ENCODE measurements at regions not wholly inside any gene's neighbourhood (a gene's known extent, or its start where the extent isn't known, plus 50 kb on each side); places are given as distances from the start of the nearest gene placed in this dataset.

- Histone ChIP-seq H3K4me2 (ENCODE audit: low read depth, low read length) (no peak overlapping the region), H3K4me3 (ENCODE audit: insufficient read depth, low read depth, low read length) (no peak overlapping the region), H2AK9ac (replicated peaks; ENCODE audit: low read depth, low read length, poor library complexity) (no peak overlapping the region), H2AFZ (replicated peaks; ENCODE audit: low read length, poor library complexity) (no peak overlapping the region), H4K20me1 (ENCODE audit: insufficient read depth, low read length) (no peaks in the 10 kb centered on the region), H3K23ac (ENCODE audit: low read depth, low read length) (no peak overlapping the region), H3K56ac (ENCODE audit: extremely low read depth, insufficient read depth, low read length) (no peak overlapping the region), H3K9ac (ENCODE audit: low read depth, low read length) (no peak overlapping the region), H3K36me3 (ENCODE audit: control insufficient read depth, insufficient read depth, low read length) (no peaks in the 10 kb centered on the region), H2BK120ac (ENCODE audit: low read depth, low read length) (no peak overlapping the region), H2BK20ac (ENCODE audit: low read depth, low read length) (no peak overlapping the region), H3K79me1 (ENCODE audit: low read depth in 1 of 2, low read length in 2 of 2) (no peaks in the 10 kb centered on the region), H2BK5ac (ENCODE audit: low read depth, low read length, poor library complexity, severe bottlenecking) (no peak overlapping the region), H2AK5ac (ENCODE audit: low read depth, low read length) (no peak overlapping the region), H3K14ac (replicated peaks; ENCODE audit: low read depth, low read length) (no peak overlapping the region), H4K91ac (ENCODE audit: insufficient read depth, low read depth, low read length) (no peak overlapping the region), H3K9me3 (ENCODE audit: control insufficient read depth, insufficient read depth, low read length) (no peaks in the 10 kb centered on the region), H3K9me1 (ENCODE audit: insufficient read depth, low read length) (no peaks in the 10 kb centered on the region), H3K27me3 (ENCODE audit: control insufficient read depth, insufficient read depth, low read length) (no peaks in the 10 kb centered on the region), H4K5ac (ENCODE audit: low read depth, low read length) (no peak overlapping the region), H4K8ac (ENCODE audit: low read depth in 2 of 2, low read length in 2 of 2) (no peak overlapping the region), H2BK15ac (ENCODE audit: low read depth, low read length) (no peak overlapping the region), H3K4ac (ENCODE audit: low read depth, low read length) (no peak overlapping the region), H3K27ac (ENCODE audit: insufficient read depth, low read length) (no peak overlapping the region), H3K18ac (ENCODE audit: low read depth, low read length) (no peak overlapping the region), H3K4me1 (ENCODE audit: control insufficient read depth, insufficient read depth, low read length) (no peaks in the 10 kb centered on the region)
- TF ChIP-seq NFE2L2 (IDR thresholded peaks at IDR 0.05; ENCODE audit: low read depth, low read length) (no peak), RFX5 (IDR thresholded peaks at IDR 0.05; ENCODE audit: low read depth, low read length) (no peak), SMC3 (IDR thresholded peaks at IDR 0.05; ENCODE audit: low read depth, low read length) (no peak), RAD21 (IDR thresholded peaks at IDR 0.05; ENCODE audit: low read length) (no peak), ELK1 (IDR thresholded peaks at IDR 0.05; ENCODE audit: borderline replicate concordance, low read depth, low read length) (no peak)
- ChIA-PET POLR2A (ENCODE audit: unreplicated experiment) (no interaction called here), CTCF (no interaction called here)
- intact Hi-C loops (cut with micrococcal nuclease) (no loop called here), in situ Hi-C loops (cut with MboI; ENCODE audit: low sequenced_read_pairs) (no loop called here), dilution Hi-C loops (cut with HindIII; ENCODE audit: low sequenced_read_pairs, unreplicated experiment) (no loop called here)
- DNase-seq, result no peak
- ATAC-seq (ENCODE audit: low read depth), result no peak
- no TSS peak for BruUV-seq (replicated peaks)
Observed at GRCh38 chr1:74908131-74908530, 175.2 kb downstream of the TYW3 start.
